GM18511 (cell line): ENCODE measurements at regions not wholly inside any gene's neighbourhood (a gene's known extent, or its start where the extent isn't known, plus 50 kb on each side); places are given as distances from the start of the nearest gene placed in this dataset.

Source experiments
- ATAC-seq: cut with Tn5 transposase; IDR thresholded peaks from one replicate; pipeline ENCODE4 v1.9.1; 2021; ENCODE audit warnings: mild to moderate bottlenecking, moderate library complexity; ENCODE audit not compliant: unreplicated experiment

- no peak for ATAC-seq
Observed at GRCh38 chr2:30310371-30310770, 79.0 kb downstream of the LBH start.

- ATAC-seq = peak; percentile 82
Observed at GRCh38 chr2:30310955-30311354, 79.6 kb downstream of the LBH start.

GRCh38 chr2:30311711-30312110 is 80.4 kb downstream of the LBH start:
- no peak for ATAC-seq

- ATAC-seq = no peak
Observed at GRCh38 chr2:30312916-30313315, 81.6 kb downstream of the LBH start.

- no peak for ATAC-seq
Observed at GRCh38 chr2:30314981-30315380, 83.6 kb downstream of the LBH start.

- no peak for ATAC-seq
Observed at GRCh38 chr2:30315391-30316063, 84.2 kb downstream of the LBH start.

- ATAC-seq = no peak
Observed at GRCh38 chr2:30316408-30316807, 85.1 kb downstream of the LBH start.

- no peak for ATAC-seq
Observed at GRCh38 chr2:30318987-30319782, 87.9 kb downstream of the LBH start.

GRCh38 chr2:30321466-30321865 is 90.1 kb downstream of the LBH start:
- ATAC-seq = no peak

GRCh38 chr2:30323499-30323898 is 92.2 kb downstream of the LBH start:
- ATAC-seq = no peak

- no peak for ATAC-seq
Observed at GRCh38 chr2:30324245-30324908, 93.0 kb downstream of the LBH start.

- ATAC-seq = no peak
Observed at GRCh38 chr2:30325600-30326328, 94.4 kb downstream of the LBH start.

GRCh38 chr2:30326497-30326896 is 95.2 kb downstream of the LBH start:
- ATAC-seq = no peak

GRCh38 chr2:30331038-30331437 is 99.7 kb downstream of the LBH start:
- ATAC-seq = no peak

GRCh38 chr2:30331869-30332268 is 100.5 kb downstream of the LBH start:
- no peak for ATAC-seq

- no peak for ATAC-seq
Observed at GRCh38 chr2:30332791-30333453, 101.6 kb downstream of the LBH start.

- no peak for ATAC-seq
Observed at GRCh38 chr2:30334762-30335363, 103.5 kb downstream of the LBH start.

GRCh38 chr2:30336084-30336483 is 104.8 kb downstream of the LBH start:
- ATAC-seq = no peak

- ATAC-seq = peak; percentile 89
Observed at GRCh38 chr2:30336978-30337841, 105.9 kb downstream of the LBH start.
